OCI-LY1 (cell line): ENCODE measurements at regions not wholly inside any gene's neighbourhood (a gene's known extent, or its start where the extent isn't known, plus 50 kb on each side); places are given as distances from the start of the nearest gene placed in this dataset.

Source experiments
- H2AFZ ChIP-seq: fragments of 200-600 bp; sonication (generic), shearing (Covaris generic); 2 replicates; pipeline ENCODE4 v1.6.0; 2014; ENCODE audit warnings: antibody characterized with exemption, mild to moderate bottlenecking, low read length
- H3F3A ChIP-seq: fragments of 200-600 bp; sonication (generic), shearing (Covaris generic); 2 replicates; pipeline ENCODE4 v1.6.0; 2014; ENCODE audit warnings: mild to moderate bottlenecking, antibody characterized with exemption, low read length, moderate library complexity; ENCODE audit not compliant: insufficient read depth
- H3K27ac ChIP-seq: fragments of 200-600 bp; sonication (generic); 2 replicates; pipeline ENCODE4 v1.5.1; 2014; ENCODE audit warnings: low read length, mixed run types, mild to moderate bottlenecking, low read depth; ENCODE audit not compliant: poor library complexity, severe bottlenecking
- H3K27me3 ChIP-seq: fragments of 200-600 bp; sonication (generic); 2 replicates; pipeline ENCODE4 v1.6.0; 2014; ENCODE audit warnings: antibody characterized with exemption, mild to moderate bottlenecking, low read length, moderate library complexity; ENCODE audit not compliant: insufficient read depth
- H3K36me3 ChIP-seq: fragments of 200-600 bp; sonication (generic); 2 replicates; pipeline ENCODE4 v1.6.1; 2014; ENCODE audit warnings: mild to moderate bottlenecking, antibody characterized with exemption, low read length, moderate library complexity, mixed read lengths; ENCODE audit not compliant: insufficient read depth
- H3K4me1 ChIP-seq: fragments of 200-600 bp; sonication (generic); 2 replicates; pipeline ENCODE4 v1.5.1; 2014; ENCODE audit warnings: mild to moderate bottlenecking, low read length, moderate library complexity; ENCODE audit not compliant: insufficient read depth, severe bottlenecking
- H3K4me2 ChIP-seq: fragments of 200-600 bp; sonication (generic), shearing (Covaris generic); 2 replicates; pipeline ENCODE4 v1.6.1; 2014; ENCODE audit warnings: low read length
- H3K4me3 ChIP-seq: fragments of 200-600 bp; sonication (generic); 2 replicates; pipeline ENCODE4 v1.5.1; 2014; ENCODE audit warnings: low read length, low read depth, mild to moderate bottlenecking, mixed read lengths; ENCODE audit not compliant: poor library complexity, severe bottlenecking
- H3K79me2 ChIP-seq: fragments of 200-600 bp; shearing (Covaris generic); 2 replicates; pipeline ENCODE4 v1.6.1; 2016; ENCODE audit warnings: mixed run types, low read length, mixed read lengths; ENCODE audit not compliant: insufficient read depth
- H3K9ac ChIP-seq: fragments of 200-600 bp; sonication (generic), shearing (Covaris generic); 2 replicates; pipeline ENCODE4 v1.6.1; 2014; ENCODE audit warnings: mild to moderate bottlenecking, low read length, mixed read lengths
- H3K9me2 ChIP-seq: fragments of 200-600 bp; sonication (generic), shearing (Covaris generic); 2 replicates; pipeline ENCODE4 v1.6.1; 2014; ENCODE audit warnings: low read depth, mild to moderate bottlenecking, low read length, mixed read lengths
- H3K9me3 ChIP-seq: fragments of 200-600 bp; shearing (Covaris generic); 2 replicates; pipeline ENCODE4 v1.6.1; 2014; ENCODE audit warnings: low read length, mixed read lengths
- H4K20me1 ChIP-seq: fragments of 200-600 bp; sonication (generic), shearing (Covaris generic); 2 replicates; pipeline ENCODE4 v1.6.0; 2016; ENCODE audit warnings: mild to moderate bottlenecking, low read length; ENCODE audit not compliant: insufficient read depth
- CTCF ChIP-seq: fragments of 200-600 bp; sonication (generic), shearing (Covaris generic); IDR thresholded peaks from 2 replicates; pipeline ENCODE4 v1.5.1; 2017; ENCODE audit warnings: mild to moderate bottlenecking, antibody characterized with exemption, low read length, moderate library complexity, mixed read lengths
- EZH2 ChIP-seq: fragments of 200-600 bp; sonication (generic), shearing (Covaris generic); IDR thresholded peaks from 2 replicates; pipeline ENCODE4 v1.8.0; 2017; ENCODE audit warnings: borderline replicate concordance, mixed run types, mild to moderate bottlenecking, antibody characterized with exemption, low read length, moderate library complexity, mixed read lengths

GRCh38 chr4:186891859-186892486 is 168.3 kb upstream of the FAT1 start:
- Histone ChIP-seq H2AFZ (no peak overlapping the region), H3K27ac (no peak overlapping the region), H3K9me3 (no peaks in the 10 kb centered on the region), H3K79me2 (no peaks in the 10 kb centered on the region), H4K20me1 (no peaks in the 10 kb centered on the region), H3K27me3 (no peaks in the 10 kb centered on the region), H3K4me3 (no peak overlapping the region), H3K36me3 (no peaks in the 10 kb centered on the region), H3K9me2 (no peaks in the 10 kb centered on the region), H3K4me2 (no peak overlapping the region), H3F3A (no peaks in the 10 kb centered on the region), H3K9ac (no peak overlapping the region), H3K4me1 (peaks cover 26% of the 10 kb centered on the region)
- TF ChIP-seq CTCF (no peak), EZH2 (no peak)

GRCh38 chr4:186898367-186898766 is 174.7 kb upstream of the FAT1 start:
- Histone ChIP-seq H3K79me2 (no peaks in the 10 kb centered on the region), H3K4me2 (no peak overlapping the region), H3F3A (no peaks in the 10 kb centered on the region), H2AFZ (no peak overlapping the region), H3K36me3 (no peaks in the 10 kb centered on the region), H3K9me3 (no peaks in the 10 kb centered on the region), H3K4me1 (peaks cover 31% of the 10 kb centered on the region), H3K27ac (no peak overlapping the region), H3K9me2 (no peaks in the 10 kb centered on the region), H4K20me1 (no peaks in the 10 kb centered on the region), H3K4me3 (no peak overlapping the region), H3K9ac (no peak overlapping the region), H3K27me3 (no peaks in the 10 kb centered on the region)
- TF ChIP-seq EZH2 (no peak), CTCF (no peak)

- no peak overlapping the region for H3K4me2 ChIP-seq
- H3K79me2 ChIP-seq = no peaks in the 10 kb centered on the region
- no peak overlapping the region for H3K4me3 ChIP-seq
- no peak overlapping the region for H3K27ac ChIP-seq
- H3K4me1 ChIP-seq = peaks cover 21% of the 10 kb centered on the region
- no peaks in the 10 kb centered on the region for H3K9me3 ChIP-seq
- no peaks in the 10 kb centered on the region for H3K27me3 ChIP-seq
- no peak overlapping the region for H3K9ac ChIP-seq
- H3K36me3 ChIP-seq = no peaks in the 10 kb centered on the region
- no peaks in the 10 kb centered on the region for H3K9me2 ChIP-seq
- H2AFZ ChIP-seq = no peak overlapping the region
- no peaks in the 10 kb centered on the region for H4K20me1 ChIP-seq
- no peak for TF ChIP-seq CTCF
- TF ChIP-seq EZH2 = no peak
- no peaks in the 10 kb centered on the region for H3F3A ChIP-seq
These were observed 176.7 kb upstream of the FAT1 start for GRCh38 chr4:186900232-186900900.
